IMR-90 (cell line): ENCODE measurements at regions not wholly inside any gene's neighbourhood (a gene's known extent, or its start where the extent isn't known, plus 50 kb on each side); places are given as distances from the start of the nearest gene placed in this dataset.

ENCODE experiments used
- CEBPB ChIP-seq: IDR thresholded peaks from 2 replicates; pipeline ENCODE4 v1.6.1; 2012; ENCODE audit warnings: low read depth, low read length, improper control_type of control experiment
- CTCF ChIP-seq: conservative IDR thresholded peaks from 2 replicates; pipeline ENCODE4 v1.5.1; 2012; ENCODE audit warnings: mild to moderate bottlenecking, low read depth, low read length, improper control_type of control experiment
- TF ChIP-seq, protein P1 (sequence below): fragments of 150-350 bp; IDR thresholded peaks from 2 replicates; pipeline ENCODE4 v1.6.1; 2017; ENCODE audit warnings: mild to moderate bottlenecking, antibody characterized with exemption, low read length, low read depth

DNA sequence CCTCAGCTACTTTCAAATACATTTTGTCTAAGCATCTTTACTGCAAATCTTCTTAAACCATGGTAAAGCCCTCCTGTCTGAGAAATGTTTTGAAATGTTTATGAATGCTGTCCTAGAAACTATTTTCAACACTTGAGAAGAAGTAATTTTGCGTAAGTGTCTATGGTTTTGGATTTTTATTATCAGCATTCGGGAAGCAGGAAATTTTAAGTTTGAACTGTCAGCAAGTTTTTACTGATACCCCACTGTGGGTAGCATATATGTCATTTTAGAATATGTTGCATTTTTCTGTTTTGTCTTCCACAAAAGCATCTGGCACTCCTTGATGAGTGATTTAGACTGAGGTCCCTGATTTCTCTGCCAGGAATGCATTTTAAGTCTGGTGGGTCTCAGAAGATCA, 302.4 kb upstream of the GIMD1 start:
- no peak for TF ChIP-seq CTCF
- no peak for TF ChIP-seq CEBPB
- TF ChIP-seq, protein P1, sequence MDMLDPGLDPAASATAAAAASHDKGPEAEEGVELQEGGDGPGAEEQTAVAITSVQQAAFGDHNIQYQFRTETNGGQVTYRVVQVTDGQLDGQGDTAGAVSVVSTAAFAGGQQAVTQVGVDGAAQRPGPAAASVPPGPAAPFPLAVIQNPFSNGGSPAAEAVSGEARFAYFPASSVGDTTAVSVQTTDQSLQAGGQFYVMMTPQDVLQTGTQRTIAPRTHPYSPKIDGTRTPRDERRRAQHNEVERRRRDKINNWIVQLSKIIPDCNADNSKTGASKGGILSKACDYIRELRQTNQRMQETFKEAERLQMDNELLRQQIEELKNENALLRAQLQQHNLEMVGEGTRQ: no peak
